CD4-positive, alpha-beta T cell (primary cell): ENCODE measurements at regions not wholly inside any gene's neighbourhood (a gene's known extent, or its start where the extent isn't known, plus 50 kb on each side); places are given as distances from the start of the nearest gene placed in this dataset.
"Not testable (repeated sequence)": the region's sequence is repeated elsewhere in the genome, so short reads cannot be mapped to it uniquely, and the experiment has no call there.

Experiments
- ATAC-seq: fragments of 200-7000 bp; cut with Tn5 transposase; one replicate; pipeline ENCODE4 v1.10.0; 2022; ENCODE audit warnings: mild to moderate bottlenecking; ENCODE audit not compliant: poor library complexity
- CTCF ChIA-PET: fragments of 350-600 bp; sonication (Branson Sonifier 250); formaldehyde crosslinking; loops from one replicate; lab custom pipeline; 2021; ENCODE audit warnings: antibody characterized with exemption, inconsistent platforms; lab: Charles Lee
- POLR2A ChIA-PET: fragments of 350-600 bp; sonication (Branson Sonifier 250); formaldehyde crosslinking; loops from one replicate; lab custom pipeline; 2021; ENCODE audit warnings: antibody characterized with exemption, inconsistent platforms; lab: Charles Lee
- DNase-seq, 14 experiments: peaks; one replicate each; pipeline ENCODE4 v3.0.0-alpha.2; 2013 to 2020; ENCODE audit warnings: mixed read lengths in 2 of 14
- H3K27ac ChIP-seq, 2 donors: one replicate each; pipeline versions ENCODE4 v1.5.1 to v1.7.0; 2013; ENCODE audit warnings: low read length in 2 of 2, low read depth in 1 of 2, mild to moderate bottlenecking in 1 of 2
- H3K27me3 ChIP-seq, 2 experiments: 1 replicate in 1 of 2; 2 replicates in 1 of 2; pipeline versions ENCODE4 v1.6.1 to v1.7.0; 2013; ENCODE audit warnings: low read length in 2 of 2, control low read depth in 1 of 2, mild to moderate bottlenecking in 1 of 2, moderate library complexity in 1 of 2; ENCODE audit not compliant: insufficient read depth in 2 of 2, control insufficient read depth in 1 of 2
- H3K36me3 ChIP-seq: one replicate; pipeline ENCODE4 v1.6.1; 2013; ENCODE audit warnings: low read length, control low read depth; ENCODE audit not compliant: insufficient read depth
- H3K4me1 ChIP-seq: one replicate; pipeline ENCODE4 v1.6.1; 2013; ENCODE audit warnings: low read length, control low read depth; ENCODE audit not compliant: insufficient read depth
- H3K4me3 ChIP-seq: one replicate; pipeline ENCODE4 v1.5.1; 2013; ENCODE audit warnings: mild to moderate bottlenecking, low read length, moderate library complexity
- H3K9me3 ChIP-seq, 2 experiments: 1 replicate in 1 of 2; 2 replicates in 1 of 2; pipeline versions ENCODE4 v1.6.1 to v1.7.0; 2013; ENCODE audit warnings: low read length in 2 of 2, mild to moderate bottlenecking in 2 of 2, control low read depth in 1 of 2, moderate library complexity in 1 of 2; ENCODE audit not compliant: control insufficient read depth in 1 of 2, insufficient read depth in 1 of 2
- H3K27ac Mint-ChIP-seq: one replicate; pipeline ENCODE4 v1.8.0; 2020; ENCODE audit warnings: mixed read lengths
- H3K27me3 Mint-ChIP-seq: one replicate; pipeline ENCODE4 v1.8.0; 2021; ENCODE audit warnings: mixed read lengths
- H3K36me3 Mint-ChIP-seq: one replicate; pipeline ENCODE4 v1.8.0; 2021; ENCODE audit warnings: low read depth, mixed read lengths
- H3K4me1 Mint-ChIP-seq: one replicate; pipeline ENCODE4 v1.8.0; 2021; ENCODE audit warnings: low read depth, mixed read lengths
- H3K4me3 Mint-ChIP-seq: one replicate; pipeline ENCODE4 v1.8.0; 2020; ENCODE audit warnings: mild to moderate bottlenecking, mixed read lengths
- H3K9me3 Mint-ChIP-seq: one replicate; pipeline ENCODE4 v1.8.0; 2020; ENCODE audit warnings: mixed read lengths
- CTCF ChIP-seq: fragments of 200-600 bp; IDR thresholded peaks from one replicate; pipeline ENCODE4 v1.8.0; 2022; ENCODE audit warnings: antibody characterized with exemption, mild to moderate bottlenecking
- intact Hi-C, 2 experiments: fragments of 100-400 bp; cut with DNase I in 1 of 2; cut with micrococcal nuclease in 1 of 2; formaldehyde crosslinking; loops; one replicate each; pipeline versions ENCODE4 v1.15.1 to v1.9.0; 2023 to 2025; cut with DNase I, micrococcal nuclease

- H3K4me3 Mint-ChIP-seq: no peak overlapping the region
- Histone ChIP-seq H3K4me3 (no peak overlapping the region), H3K27me3 (no peaks in the 10 kb centered on the region), H3K9me3 (peaks cover 2 to 8% of the 10 kb centered on the region in 2 experiments), H3K27ac (no peak overlapping the region), H3K4me1 (no peaks in the 10 kb centered on the region), H3K36me3 (no peaks in the 10 kb centered on the region)
- CTCF ChIA-PET: no interaction called here
- no peak overlapping the region for H3K27ac Mint-ChIP-seq
- DNase-seq (no peak), ATAC-seq (no peak)
- POLR2A ChIA-PET: no interaction called here
- no peak for TF ChIP-seq CTCF
- no peaks in the 10 kb centered on the region for H3K27me3 Mint-ChIP-seq
- no peaks in the 10 kb centered on the region for H3K4me1 Mint-ChIP-seq
- H3K9me3 Mint-ChIP-seq: peaks cover 9% of the 10 kb centered on the region
- intact Hi-C loops: no loop called here
- no peaks in the 10 kb centered on the region for H3K36me3 Mint-ChIP-seq
These were observed 362.8 kb downstream of the DMAC1 start for GRCh38 chr9:7436754-7437153.

GRCh38 chr9:7433508-7434292, 365.9 kb downstream of the DMAC1 start:
- no peak overlapping the region for H3K4me3 Mint-ChIP-seq
- ChIA-PET CTCF (no interaction called here), POLR2A (no interaction called here)
- Histone ChIP-seq H3K36me3 (no peaks in the 10 kb centered on the region), H3K4me1 (no peaks in the 10 kb centered on the region), H3K27me3 (peaks cover 0 to 5% of the 10 kb centered on the region in 2 experiments), H3K9me3 (peaks cover 8% of the 10 kb centered on the region in 2 experiments), H3K27ac (no peak overlapping the region), H3K4me3 (no peak overlapping the region)
- peaks cover 17% of the 10 kb centered on the region for H3K9me3 Mint-ChIP-seq
- DNase-seq (no peak), ATAC-seq (no peak)
- H3K27ac Mint-ChIP-seq: no peak overlapping the region
- no peaks in the 10 kb centered on the region for H3K4me1 Mint-ChIP-seq
- intact Hi-C loops: no loop called here
- H3K36me3 Mint-ChIP-seq: no peaks in the 10 kb centered on the region
- no peaks in the 10 kb centered on the region for H3K27me3 Mint-ChIP-seq
- TF ChIP-seq CTCF: no peak

- peaks cover 0 to 5% of the 10 kb centered on the region in 2 experiments for H3K27me3 ChIP-seq
- ChIA-PET CTCF (no interaction called here), POLR2A (no interaction called here)
- no peaks in the 10 kb centered on the region for H3K36me3 Mint-ChIP-seq
- no peak for ATAC-seq
- no peaks in the 10 kb centered on the region for H3K36me3 ChIP-seq
- H3K9me3 Mint-ChIP-seq: peaks cover 17% of the 10 kb centered on the region
- no peak overlapping the region for H3K27ac ChIP-seq
- no peak overlapping the region for H3K4me3 ChIP-seq
- H3K27ac Mint-ChIP-seq: no peak overlapping the region
- intact Hi-C loops: no loop called here
- peaks cover 8% of the 10 kb centered on the region in 2 experiments for H3K9me3 ChIP-seq
- H3K27me3 Mint-ChIP-seq: no peaks in the 10 kb centered on the region
- TF ChIP-seq CTCF: no peak
- H3K4me1 ChIP-seq: no peaks in the 10 kb centered on the region
- H3K4me3 Mint-ChIP-seq: no peak overlapping the region
- no peak for DNase-seq
- H3K4me1 Mint-ChIP-seq: no peaks in the 10 kb centered on the region
These were observed 366.6 kb downstream of the DMAC1 start for GRCh38 chr9:7432989-7433388.

GRCh38 chr9:7417397-7417796, 382.2 kb downstream of the DMAC1 start:
- H3K4me1 ChIP-seq, H3K36me3 Mint-ChIP-seq, DNase-seq, H3K9me3 Mint-ChIP-seq, H3K27ac Mint-ChIP-seq, H3K27ac ChIP-seq, H3K4me3 ChIP-seq, H3K4me1 Mint-ChIP-seq, CTCF ChIA-PET, POLR2A ChIA-PET, H3K36me3 ChIP-seq, intact Hi-C loops, H3K27me3 ChIP-seq, H3K9me3 ChIP-seq, H3K27me3 Mint-ChIP-seq, ATAC-seq, H3K4me3 Mint-ChIP-seq: not testable (repeated sequence)
